Endodermal cell (in vitro differentiated cells): ENCODE measurements at regions not wholly inside any gene's neighbourhood (a gene's known extent, or its start where the extent isn't known, plus 50 kb on each side); places are given as distances from the start of the nearest gene placed in this dataset.

ENCODE experiments used
- DNase-seq: peaks from one replicate; pipeline ENCODE4 v3.0.0-alpha.2; 2017
- H3K27ac ChIP-seq: 2 replicates; pipeline ENCODE4 v1.5.1; 2013; ENCODE audit warnings: mild to moderate bottlenecking, low read depth, low read length, moderate library complexity
- H3K27me3 ChIP-seq: 2 replicates; pipeline ENCODE4 v1.6.1; 2013; ENCODE audit warnings: mild to moderate bottlenecking, low read length, moderate library complexity; ENCODE audit not compliant: insufficient read depth, control insufficient read depth, poor library complexity, severe bottlenecking
- H3K36me3 ChIP-seq: 2 replicates; pipeline ENCODE4 v1.7.0; 2013; ENCODE audit warnings: mild to moderate bottlenecking, low read length, moderate library complexity; ENCODE audit not compliant: control insufficient read depth, insufficient read depth
- H3K4me1 ChIP-seq: one replicate; pipeline ENCODE4 v1.7.0; 2013; ENCODE audit warnings: low read length; ENCODE audit not compliant: control insufficient read depth, insufficient read depth
- H3K4me3 ChIP-seq: 2 replicates; pipeline ENCODE4 v1.5.1; 2013; ENCODE audit warnings: mild to moderate bottlenecking, low read length, moderate library complexity
- H3K9ac ChIP-seq: 2 replicates; pipeline ENCODE4 v1.6.1; 2013; ENCODE audit warnings: mild to moderate bottlenecking, low read length, moderate library complexity; ENCODE audit not compliant: poor library complexity, severe bottlenecking; ENCODE audit errors: extremely low read depth
- H3K9me3 ChIP-seq: 2 replicates; pipeline ENCODE4 v1.6.1; 2013; ENCODE audit warnings: mild to moderate bottlenecking, low read length, moderate library complexity; ENCODE audit not compliant: control insufficient read depth
- H3K27ac Mint-ChIP-seq: 2 replicates; pipeline ENCODE4 v1.8.0; 2020; ENCODE audit warnings: mixed read lengths
- H3K27me3 Mint-ChIP-seq: 2 replicates; pipeline ENCODE4 v1.8.0; 2021; ENCODE audit warnings: mild to moderate bottlenecking, mixed read lengths; ENCODE audit not compliant: insufficient read depth
- H3K36me3 Mint-ChIP-seq: 2 replicates; pipeline ENCODE4 v1.8.0; 2020; ENCODE audit warnings: low read depth, mixed read lengths
- H3K4me1 Mint-ChIP-seq: 2 replicates; pipeline ENCODE4 v1.8.0; 2020; ENCODE audit warnings: mixed read lengths
- H3K4me3 Mint-ChIP-seq: 2 replicates; pipeline ENCODE4 v1.8.0; 2020; ENCODE audit warnings: mild to moderate bottlenecking, moderate library complexity, mixed read lengths
- H3K9me3 Mint-ChIP-seq: 2 replicates; pipeline ENCODE4 v1.8.0; 2020; ENCODE audit warnings: mild to moderate bottlenecking, mixed read lengths
- CTCF ChIP-seq: fragments of 200-600 bp; sonication (generic); conservative IDR thresholded peaks from 2 replicates; pipeline ENCODE4 v1.5.0; 2021; ENCODE audit warnings: antibody characterized with exemption, mild to moderate bottlenecking
- WGBS, 2 experiments: methylation state at CpG; one replicate each; pipeline versions ENCODE4 v1.1.5 to v1.1.7; 2013; ENCODE audit warnings: missing lambda C conversion rate in 2 of 2, mixed read lengths in 1 of 2; ENCODE audit not compliant: insufficient coverage in 1 of 2, insufficient read length in 1 of 2; 5-methylcytosine and 5-hydroxymethylcytosine counted together

DNA sequence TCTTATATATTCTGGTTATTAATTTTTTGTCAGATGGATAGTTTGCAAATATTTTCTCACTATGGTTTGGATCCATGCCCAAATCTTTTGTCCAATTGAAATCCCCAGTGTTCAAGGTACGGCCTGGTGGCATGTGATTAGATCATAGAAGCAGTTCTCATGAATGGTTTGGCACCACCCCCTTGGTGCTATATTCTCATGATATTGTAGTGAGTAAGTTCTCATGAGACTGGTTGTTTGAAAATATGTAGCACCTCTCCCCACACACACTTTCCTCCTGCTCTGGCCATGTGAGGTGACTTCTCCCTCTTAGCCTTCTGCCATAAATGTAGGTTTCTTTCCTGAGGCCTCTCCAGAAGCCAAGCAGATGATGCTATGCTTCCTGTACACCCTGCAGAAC lies 107.7 kb upstream of the KYNU start:
- Mint-ChIP-seq H3K27me3 (no peaks in the 10 kb centered on the region), H3K9me3 (peaks cover 27% of the 10 kb centered on the region), H3K36me3 (no peaks in the 10 kb centered on the region)

GRCh38 chr2:142767847-142768246 lies 109.6 kb upstream of the KYNU start:
- Histone ChIP-seq H3K4me3 (no peak overlapping the region), H3K9me3 (peaks cover 12% of the 10 kb centered on the region), H3K27me3 (no peaks in the 10 kb centered on the region), H3K9ac (no peak overlapping the region), H3K27ac (no peak overlapping the region), H3K4me1 (no peaks in the 10 kb centered on the region), H3K36me3 (no peaks in the 10 kb centered on the region)
- no peaks in the 10 kb centered on the region for H3K36me3 Mint-ChIP-seq
- H3K4me1 Mint-ChIP-seq, result no peaks in the 10 kb centered on the region
- H3K27me3 Mint-ChIP-seq, result no peaks in the 10 kb centered on the region
- no peak for TF ChIP-seq CTCF
- no peak overlapping the region for H3K4me3 Mint-ChIP-seq
- no peak for DNase-seq
- peaks cover 25% of the 10 kb centered on the region for H3K9me3 Mint-ChIP-seq
- no peak overlapping the region for H3K27ac Mint-ChIP-seq

More for the DNA sequence above, 107.7 kb upstream of the KYNU start:
- H3K4me3 Mint-ChIP-seq, result no peak overlapping the region
- TF ChIP-seq CTCF, result no peak
- H3K4me1 Mint-ChIP-seq, result no peaks in the 10 kb centered on the region
- H3K27ac ChIP-seq, result no peak overlapping the region
- no peak overlapping the region for H3K9ac ChIP-seq
- whole genome bisulfite sequencing, 2 experiments, result 89 to 100% methylated on average over 1 of the region's 1 CpG
- DNase-seq, result no peak
- H3K9me3 ChIP-seq, result peaks cover 12% of the 10 kb centered on the region
- H3K27ac Mint-ChIP-seq, result no peak overlapping the region
- H3K4me3 ChIP-seq, result no peak overlapping the region
- no peaks in the 10 kb centered on the region for H3K36me3 ChIP-seq
- H3K27me3 ChIP-seq, result no peaks in the 10 kb centered on the region
- no peaks in the 10 kb centered on the region for H3K4me1 ChIP-seq

- 83 to 100% methylated on average over 1 to 3 of the region's 3 CpGs for WGBS, 2 experiments
- Histone ChIP-seq H3K4me3 (no peak overlapping the region), H3K27ac (no peak overlapping the region), H3K9me3 (no peaks in the 10 kb centered on the region), H3K36me3 (no peaks in the 10 kb centered on the region), H3K27me3 (no peaks in the 10 kb centered on the region), H3K4me1 (no peaks in the 10 kb centered on the region), H3K9ac (no peak overlapping the region)
- Mint-ChIP-seq H3K4me1 (no peaks in the 10 kb centered on the region), H3K27me3 (no peaks in the 10 kb centered on the region), H3K9me3 (peaks cover 1% of the 10 kb centered on the region), H3K4me3 (no peak overlapping the region), H3K27ac (no peak overlapping the region), H3K36me3 (no peaks in the 10 kb centered on the region)
- DNase-seq, result no peak
- no peak for TF ChIP-seq CTCF
These were observed 118.5 kb upstream of the KYNU start for GRCh38 chr2:142758973-142759372.
